H9 (cell line): ENCODE measurements at regions not wholly inside any gene's neighbourhood (a gene's known extent, or its start where the extent isn't known, plus 50 kb on each side); places are given as distances from the start of the nearest gene placed in this dataset.

Source experiments
- DNase-seq: peaks from one replicate; pipeline ENCODE4 v3.0.0-alpha.2; 2017
- H2AFZ ChIP-seq: one replicate; pipeline ENCODE4 v1.6.1; 2013; ENCODE audit warnings: mild to moderate bottlenecking, low read length, control low read depth, moderate library complexity
- H2AK5ac ChIP-seq: 2 replicates; pipeline ENCODE4 v1.6.1; 2013; ENCODE audit warnings: low read length, control low read depth, mixed read lengths; ENCODE audit not compliant: insufficient read length
- H2BK120ac ChIP-seq: one replicate; pipeline ENCODE4 v1.6.1; 2013; ENCODE audit warnings: low read depth, mild to moderate bottlenecking, low read length, control low read depth, inconsistent platforms; ENCODE audit not compliant: poor library complexity, severe bottlenecking
- H2BK12ac ChIP-seq: 2 replicates; pipeline ENCODE4 v1.6.1; 2013; ENCODE audit warnings: low read length, control low read depth, mixed read lengths, low read depth; ENCODE audit not compliant: insufficient read length
- H2BK15ac ChIP-seq: 2 replicates; pipeline ENCODE4 v1.6.1; 2013; ENCODE audit warnings: low read depth, low read length, control low read depth
- H2BK20ac ChIP-seq: one replicate; pipeline ENCODE4 v1.6.1; 2013; ENCODE audit warnings: low read depth, mild to moderate bottlenecking, low read length, control low read depth, inconsistent platforms; ENCODE audit not compliant: poor library complexity, severe bottlenecking
- H2BK5ac ChIP-seq: 2 replicates; pipeline ENCODE4 v1.6.1; 2013; ENCODE audit warnings: low read length, control low read depth, mixed read lengths; ENCODE audit not compliant: insufficient read length
- H3K14ac ChIP-seq: 2 replicates; pipeline ENCODE4 v1.6.1; 2013; ENCODE audit warnings: low read length, control low read depth; ENCODE audit not compliant: insufficient read depth
- H3K18ac ChIP-seq: 2 replicates; pipeline ENCODE4 v1.6.1; 2013; ENCODE audit warnings: low read depth, mild to moderate bottlenecking, mixed read lengths, low read length, control low read depth; ENCODE audit not compliant: insufficient read length
- H3K23ac ChIP-seq: 2 replicates; pipeline ENCODE4 v1.6.1; 2013; ENCODE audit warnings: low read length, control low read depth, mixed read lengths, low read depth; ENCODE audit not compliant: insufficient read length
- H3K23me2 ChIP-seq: 2 replicates; pipeline ENCODE4 v1.6.1; 2013; ENCODE audit warnings: low read depth, mild to moderate bottlenecking, mixed read lengths, low read length, control low read depth; ENCODE audit not compliant: insufficient read length, poor library complexity, severe bottlenecking
- H3K27ac ChIP-seq: 2 replicates; pipeline ENCODE4 v1.5.1; 2013; ENCODE audit warnings: low read length, control low read depth, mixed read lengths, low read depth; ENCODE audit not compliant: insufficient read length
- H3K27me3 ChIP-seq: 2 replicates; pipeline ENCODE4 v1.6.1; 2013; ENCODE audit warnings: low read length, control low read depth, inconsistent platforms; ENCODE audit not compliant: insufficient read depth
- H3K4ac ChIP-seq: 2 replicates; pipeline ENCODE4 v1.6.1; 2013; ENCODE audit warnings: low read depth, mild to moderate bottlenecking, control low read depth, inconsistent platforms, low read length, moderate library complexity
- H3K4me1 ChIP-seq: 2 replicates; pipeline ENCODE4 v1.6.1; 2013; ENCODE audit warnings: low read length, control low read depth, inconsistent platforms; ENCODE audit not compliant: insufficient read depth
- H3K4me2 ChIP-seq: 2 replicates; pipeline ENCODE4 v1.6.1; 2013; ENCODE audit warnings: low read length, control low read depth, mixed read lengths; ENCODE audit not compliant: insufficient read length, insufficient read depth
- H3K56ac ChIP-seq: 2 replicates; pipeline ENCODE4 v1.6.1; 2013; ENCODE audit warnings: low read depth, mild to moderate bottlenecking, mixed read lengths, low read length, control low read depth; ENCODE audit not compliant: insufficient read length
- H3K79me1 ChIP-seq: 2 replicates; pipeline ENCODE4 v1.6.1; 2013; ENCODE audit warnings: low read depth, mild to moderate bottlenecking, moderate library complexity, low read length, control low read depth, inconsistent platforms; ENCODE audit not compliant: insufficient read depth, poor library complexity, severe bottlenecking
- H3K79me2 ChIP-seq: 2 replicates; pipeline ENCODE4 v1.6.1; 2013; ENCODE audit warnings: low read length, control low read depth, inconsistent platforms; ENCODE audit not compliant: insufficient read depth
- H3K9ac ChIP-seq: 2 replicates; pipeline ENCODE4 v1.6.1; 2013; ENCODE audit warnings: low read length, control low read depth, mixed read lengths; ENCODE audit not compliant: insufficient read length; ENCODE audit errors: extremely low read depth
- H3K9me3 ChIP-seq: one replicate; pipeline ENCODE4 v1.6.1; 2013; ENCODE audit warnings: low read depth, low read length, inconsistent platforms; ENCODE audit not compliant: control insufficient read depth
- H3T11ph ChIP-seq: one replicate; pipeline ENCODE4 v1.6.1; 2013; ENCODE audit warnings: mild to moderate bottlenecking, low read length, control low read depth, inconsistent platforms
- H4K20me1 ChIP-seq: one replicate; pipeline ENCODE4 v1.6.1; 2013; ENCODE audit not compliant: control insufficient read depth, insufficient read length, insufficient read depth
- H4K5ac ChIP-seq: 2 replicates; pipeline ENCODE4 v1.6.1; 2013; ENCODE audit warnings: low read depth, mild to moderate bottlenecking, mixed read lengths, low read length, control low read depth; ENCODE audit not compliant: insufficient read length
- H4K8ac ChIP-seq: replicated peaks from 2 replicates; pipeline ENCODE4 v1.6.1; 2013; ENCODE audit warnings: low read length, control low read depth, mixed read lengths, low read depth; ENCODE audit not compliant: insufficient read length
- H4K91ac ChIP-seq: 2 replicates; pipeline ENCODE4 v1.6.1; 2013; ENCODE audit warnings: low read depth, mild to moderate bottlenecking, moderate library complexity, mixed read lengths, low read length, control low read depth; ENCODE audit not compliant: insufficient read length
- H3K27ac Mint-ChIP-seq, 3 experiments: 2 replicates in 2 of 3; 3 replicates in 1 of 3; pipeline ENCODE4 v1.8.0; 2020 to 2021; ENCODE audit warnings: mixed read lengths in 3 of 3, mild to moderate bottlenecking in 1 of 3, moderate library complexity in 1 of 3
- H3K27me3 Mint-ChIP-seq: 2 replicates; pipeline ENCODE4 v1.8.0; 2021; ENCODE audit warnings: low read depth, mild to moderate bottlenecking, moderate library complexity, mixed read lengths
- H3K36me3 Mint-ChIP-seq, 3 experiments: 2 replicates in 2 of 3; 3 replicates in 1 of 3; pipeline ENCODE4 v1.8.0; 2020 to 2021; ENCODE audit warnings: low read depth in 3 of 3, mixed read lengths in 3 of 3; ENCODE audit not compliant: insufficient read depth in 1 of 3
- H3K4me1 Mint-ChIP-seq, 2 experiments: 2 replicates each; pipeline ENCODE4 v1.8.0; 2020; ENCODE audit warnings: mixed read lengths in 2 of 2
- H3K4me3 Mint-ChIP-seq, 2 experiments: 2 replicates in 1 of 2; 3 replicates in 1 of 2; pipeline ENCODE4 v1.8.0; 2020 to 2021; ENCODE audit warnings: mild to moderate bottlenecking in 2 of 2, mixed read lengths in 2 of 2, moderate library complexity in 1 of 2
- H3K9me3 Mint-ChIP-seq, 2 experiments: 2 replicates in 1 of 2; 3 replicates in 1 of 2; pipeline ENCODE4 v1.8.0; 2020; ENCODE audit warnings: mild to moderate bottlenecking in 2 of 2, mixed read lengths in 2 of 2, moderate library complexity in 1 of 2
- WGBS: extraction: QIAGEN DNeasy Blood & Tissue Kit; methylation state at CpG from one replicate; pipeline ENCODE4 v1.1.7; 2013; ENCODE audit warnings: missing lambda C conversion rate, low lambda C conversion rate, mixed read lengths; ENCODE audit not compliant: insufficient read length; ENCODE audit errors: extremely low coverage; 5-methylcytosine and 5-hydroxymethylcytosine counted together
- TF ChIP-seq, protein P1 (sequence below): fragments of 200-600 bp; sonication (generic); conservative IDR thresholded peaks from 3 replicates; pipeline ENCODE4 v1.8.0; 2021; ENCODE audit warnings: antibody characterized with exemption, mild to moderate bottlenecking

DNA sequence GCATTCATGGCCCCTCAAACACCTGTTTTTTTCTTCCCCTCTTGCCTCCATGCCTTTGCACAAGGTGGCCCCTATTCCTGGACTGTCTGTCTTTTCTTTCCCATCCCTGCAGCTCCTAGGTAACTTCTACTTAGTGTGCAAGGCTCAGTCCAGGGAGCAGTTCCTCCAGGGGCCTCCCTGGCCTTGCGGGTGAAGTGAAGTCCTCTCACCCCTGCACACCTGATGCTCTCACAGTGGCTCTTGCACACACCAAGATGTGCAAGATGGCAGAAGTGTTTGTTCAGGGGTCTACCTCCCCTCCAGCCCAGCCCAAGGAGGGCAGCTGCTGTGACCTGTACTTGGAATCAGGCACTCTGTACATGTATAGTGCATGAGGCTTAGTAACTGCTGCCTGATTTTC, 236.8 kb upstream of the HS6ST1 start:
- no peak overlapping the region; the same call in 1 of the 2 replicates for H3K14ac ChIP-seq
- H3K23ac ChIP-seq: no peak overlapping the region
- no CpG with 5 or more reads among the region's 1 CpG for WGBS
- H2BK15ac ChIP-seq: no peak overlapping the region
- peaks cover 12% of the 10 kb centered on the region for H3K27me3 Mint-ChIP-seq
- H3K56ac ChIP-seq: no peak overlapping the region
- H3K4me3 Mint-ChIP-seq: no peak overlapping the region
- no peak overlapping the region for H4K8ac ChIP-seq
- no peak overlapping the region for H3K18ac ChIP-seq
- H4K20me1 ChIP-seq: no peaks in the 10 kb centered on the region
- no peaks in the 10 kb centered on the region for H3K23me2 ChIP-seq
- no peak overlapping the region for H2BK5ac ChIP-seq
- H3K36me3 Mint-ChIP-seq: peaks cover 3 to 8% (median 6%) of the 10 kb centered on the region in 3 experiments; a peak in 5 of 7 replicates
- H3K9me3 ChIP-seq: no peaks in the 10 kb centered on the region
- H2AFZ ChIP-seq: no peak overlapping the region
- H3K9ac ChIP-seq: no peak overlapping the region
- no peak overlapping the region for H2BK120ac ChIP-seq
- peaks cover 10 to 14% of the 10 kb centered on the region in 2 experiments for H3K4me1 Mint-ChIP-seq
- H2BK20ac ChIP-seq: no peak overlapping the region
- no peak overlapping the region for H3K4me2 ChIP-seq
- H3K79me1 ChIP-seq: no peaks in the 10 kb centered on the region
- H3K9me3 Mint-ChIP-seq: peaks cover 0 to 3% of the 10 kb centered on the region in 2 experiments; a peak in 3 of 5 replicates
- H4K91ac ChIP-seq: no peak overlapping the region
- H2BK12ac ChIP-seq: no peak overlapping the region
- no peak overlapping the region for H3K27ac ChIP-seq
- no peak overlapping the region for H2AK5ac ChIP-seq
- H3K27me3 ChIP-seq: no peaks in the 10 kb centered on the region
- DNase-seq: no peak
- TF ChIP-seq, protein P1, sequence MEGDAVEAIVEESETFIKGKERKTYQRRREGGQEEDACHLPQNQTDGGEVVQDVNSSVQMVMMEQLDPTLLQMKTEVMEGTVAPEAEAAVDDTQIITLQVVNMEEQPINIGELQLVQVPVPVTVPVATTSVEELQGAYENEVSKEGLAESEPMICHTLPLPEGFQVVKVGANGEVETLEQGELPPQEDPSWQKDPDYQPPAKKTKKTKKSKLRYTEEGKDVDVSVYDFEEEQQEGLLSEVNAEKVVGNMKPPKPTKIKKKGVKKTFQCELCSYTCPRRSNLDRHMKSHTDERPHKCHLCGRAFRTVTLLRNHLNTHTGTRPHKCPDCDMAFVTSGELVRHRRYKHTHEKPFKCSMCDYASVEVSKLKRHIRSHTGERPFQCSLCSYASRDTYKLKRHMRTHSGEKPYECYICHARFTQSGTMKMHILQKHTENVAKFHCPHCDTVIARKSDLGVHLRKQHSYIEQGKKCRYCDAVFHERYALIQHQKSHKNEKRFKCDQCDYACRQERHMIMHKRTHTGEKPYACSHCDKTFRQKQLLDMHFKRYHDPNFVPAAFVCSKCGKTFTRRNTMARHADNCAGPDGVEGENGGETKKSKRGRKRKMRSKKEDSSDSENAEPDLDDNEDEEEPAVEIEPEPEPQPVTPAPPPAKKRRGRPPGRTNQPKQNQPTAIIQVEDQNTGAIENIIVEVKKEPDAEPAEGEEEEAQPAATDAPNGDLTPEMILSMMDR: no peak
- no peak overlapping the region for H3K4ac ChIP-seq
- H3T11ph ChIP-seq: no peak overlapping the region
- H3K79me2 ChIP-seq: no peaks in the 10 kb centered on the region
- peaks cover 2% of the 10 kb centered on the region; the same call in 1 of the 2 replicates for H3K4me1 ChIP-seq
- no peak overlapping the region; a peak in 1 of 7 replicates for H3K27ac Mint-ChIP-seq
- H4K5ac ChIP-seq: no peak overlapping the region
